GM21381 (cell line): ENCODE measurements at regions not wholly inside any gene's neighbourhood (a gene's known extent, or its start where the extent isn't known, plus 50 kb on each side); places are given as distances from the start of the nearest gene placed in this dataset.
"Not testable (repeated sequence)": the region's sequence is repeated elsewhere in the genome, so short reads cannot be mapped to it uniquely, and the experiment has no call there.

Experiments used
- ATAC-seq: cut with Tn5 transposase; IDR thresholded peaks from one replicate; pipeline ENCODE4 v1.9.1; 2021; ENCODE audit warnings: mild to moderate bottlenecking, moderate library complexity; ENCODE audit not compliant: unreplicated experiment

GRCh38 chr13:71382285-71382684 lies 484.7 kb downstream of the DACH1 start:
- ATAC-seq, result no peak

- no peak for ATAC-seq
Measured at GRCh38 chr13:71380191-71380590, 486.8 kb downstream of the DACH1 start.

- no peak for ATAC-seq
Measured at GRCh38 chr13:71378961-71379905, 487.8 kb downstream of the DACH1 start.

DNA sequence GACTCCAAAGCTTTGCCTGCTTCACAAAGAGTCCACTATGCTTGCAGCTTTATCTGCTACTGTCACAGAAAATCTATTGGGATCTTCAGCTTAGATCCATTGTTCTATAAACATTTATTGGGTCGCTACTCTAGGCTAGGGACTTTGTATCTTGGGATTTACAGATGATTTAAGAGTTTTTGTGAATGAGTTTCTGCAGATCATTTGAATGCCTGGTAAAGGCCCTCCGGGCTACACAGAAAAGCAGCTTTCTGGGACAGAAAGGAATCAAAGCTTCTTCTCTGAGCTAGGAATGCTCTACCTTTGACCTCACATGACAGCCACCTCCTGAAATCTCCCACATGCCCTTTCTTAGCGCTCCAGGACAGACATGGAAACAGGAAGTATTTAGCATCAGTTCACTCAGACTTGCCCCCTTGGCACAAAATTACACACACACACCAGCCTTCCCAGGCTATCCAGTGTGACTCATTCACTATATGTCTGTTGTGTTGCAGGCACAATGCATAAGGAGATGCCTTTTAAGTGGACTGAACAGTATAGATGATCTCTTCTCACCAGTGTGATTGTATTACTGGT lies 492.4 kb downstream of the DACH1 start:
- no peak for ATAC-seq

GRCh38 chr13:71368336-71368735 lies 498.7 kb downstream of the DACH1 start:
- ATAC-seq, result no peak

DNA sequence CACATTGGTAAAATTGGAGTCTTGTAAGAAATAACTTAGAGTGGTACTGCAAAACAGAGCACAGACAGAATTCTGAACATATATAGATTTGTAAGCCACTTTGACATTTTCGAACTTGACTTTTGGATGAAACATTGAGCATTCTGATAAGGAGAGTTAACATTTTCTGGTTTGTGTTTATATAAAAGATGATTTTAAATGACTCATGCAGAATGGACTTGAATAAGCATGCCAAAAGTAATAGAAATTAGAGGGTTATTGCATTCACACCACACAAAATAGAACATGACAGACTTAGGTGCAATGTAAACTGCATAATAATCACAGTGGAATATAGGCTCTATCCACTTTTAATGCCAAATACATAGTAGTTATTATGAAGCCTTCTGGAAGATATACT lies 507.0 kb downstream of the DACH1 start:
- no peak for ATAC-seq

GRCh38 chr13:71359641-71360040 lies 507.4 kb downstream of the DACH1 start:
- no peak for ATAC-seq

GRCh38 chr13:71358218-71358617 lies 508.8 kb downstream of the DACH1 start:
- ATAC-seq, result no peak

DNA sequence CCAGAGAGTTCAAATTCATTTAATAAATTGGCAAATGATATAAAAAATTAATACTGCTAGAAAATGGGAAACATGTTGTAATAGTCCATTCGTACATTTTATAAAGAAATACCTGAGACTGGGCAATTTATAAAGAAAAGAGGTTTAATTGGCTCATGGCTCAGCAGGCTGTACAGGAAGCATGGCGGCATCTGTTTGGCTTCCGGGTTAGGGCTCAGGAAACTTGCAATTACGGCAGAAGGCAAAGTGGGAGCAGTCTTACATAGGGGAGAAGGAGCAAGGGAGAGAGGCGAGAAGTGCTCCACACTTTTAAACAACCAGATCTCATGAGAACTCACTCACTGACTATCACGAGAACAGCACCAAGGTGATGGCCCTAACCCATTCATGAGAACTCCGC lies 512.0 kb downstream of the DACH1 start:
- ATAC-seq, result no peak

GRCh38 chr13:71350886-71351285 lies 516.1 kb downstream of the DACH1 start:
- ATAC-seq, result no peak

- not testable (repeated sequence) for ATAC-seq
Measured at GRCh38 chr13:71345856-71346255, 521.1 kb downstream of the DACH1 start.

DNA sequence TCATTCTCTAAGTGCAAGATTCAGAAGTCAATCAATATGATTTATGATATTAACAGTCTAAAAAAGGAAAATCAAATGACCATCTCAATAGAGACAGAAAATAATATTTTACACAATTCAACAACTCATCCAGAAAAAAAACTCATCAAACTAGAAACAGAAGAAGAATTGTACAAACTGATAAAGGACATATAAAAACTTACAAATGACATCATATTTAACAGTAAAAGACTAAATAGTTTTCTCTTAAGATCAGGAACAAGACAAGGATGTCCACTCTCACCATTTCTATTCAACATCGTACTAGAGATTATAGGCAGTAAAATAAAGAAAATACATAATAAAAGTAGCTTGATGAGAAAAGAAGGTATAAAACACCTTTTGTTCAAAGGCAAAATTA lies 527.3 kb downstream of the DACH1 start:
- no peak for ATAC-seq

- no peak for ATAC-seq
Measured at GRCh38 chr13:71339005-71339404, 528.0 kb downstream of the DACH1 start.

GRCh38 chr13:71338070-71338469 lies 528.9 kb downstream of the DACH1 start:
- ATAC-seq, result no peak

GRCh38 chr13:71327266-71327665 lies 539.7 kb downstream of the DACH1 start:
- no peak for ATAC-seq

DNA sequence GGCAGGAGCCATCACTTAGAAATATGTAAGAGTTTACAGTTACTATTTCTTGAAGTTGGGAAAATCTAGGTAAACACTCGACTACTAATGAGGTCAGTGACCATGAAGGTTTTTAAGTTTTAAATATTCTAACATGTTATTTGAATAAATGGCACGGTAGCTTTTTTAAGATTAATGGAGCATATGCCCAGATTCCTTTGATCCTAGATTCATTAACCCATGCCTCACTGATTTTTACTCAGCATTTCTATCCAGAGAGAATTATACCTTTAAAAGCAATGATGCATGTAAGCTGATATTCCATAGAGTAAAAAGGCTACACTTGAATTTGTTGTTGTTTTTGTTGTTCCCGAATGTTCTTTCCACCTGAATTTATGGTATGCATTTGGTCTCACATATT lies 541.4 kb downstream of the DACH1 start:
- no peak for ATAC-seq

GRCh38 chr13:71323266-71323665 lies 543.7 kb downstream of the DACH1 start:
- no peak for ATAC-seq

- ATAC-seq, result no peak
Measured at GRCh38 chr13:71320452-71320851, 546.6 kb downstream of the DACH1 start.

DNA sequence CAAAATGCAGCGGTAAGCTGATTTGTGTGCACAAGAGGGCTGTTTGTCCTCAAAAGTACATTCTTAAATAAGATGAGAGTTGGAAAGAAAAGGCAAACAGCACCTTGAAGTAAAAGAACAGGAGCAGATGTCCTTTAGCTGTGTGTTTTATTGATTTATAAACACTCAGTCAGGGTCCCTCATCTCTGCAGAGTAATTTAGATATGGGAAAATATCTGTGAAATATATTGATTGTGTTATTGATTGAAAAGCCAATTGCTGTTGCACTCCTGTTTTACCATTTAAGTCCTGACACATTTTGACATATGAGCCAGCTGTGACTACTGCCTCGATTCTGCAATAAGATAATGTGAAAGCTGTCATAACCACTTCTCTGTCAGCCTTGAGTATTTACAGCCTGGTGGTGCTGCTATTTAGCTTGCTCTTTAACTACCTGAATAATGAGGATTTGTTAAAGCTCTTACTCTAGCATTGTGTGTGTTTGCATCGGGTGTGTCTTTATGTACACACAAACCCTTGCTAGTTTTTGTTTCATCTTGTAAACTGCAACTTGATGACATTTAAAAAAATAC lies 550.1 kb downstream of the DACH1 start:
- no peak for ATAC-seq

DNA sequence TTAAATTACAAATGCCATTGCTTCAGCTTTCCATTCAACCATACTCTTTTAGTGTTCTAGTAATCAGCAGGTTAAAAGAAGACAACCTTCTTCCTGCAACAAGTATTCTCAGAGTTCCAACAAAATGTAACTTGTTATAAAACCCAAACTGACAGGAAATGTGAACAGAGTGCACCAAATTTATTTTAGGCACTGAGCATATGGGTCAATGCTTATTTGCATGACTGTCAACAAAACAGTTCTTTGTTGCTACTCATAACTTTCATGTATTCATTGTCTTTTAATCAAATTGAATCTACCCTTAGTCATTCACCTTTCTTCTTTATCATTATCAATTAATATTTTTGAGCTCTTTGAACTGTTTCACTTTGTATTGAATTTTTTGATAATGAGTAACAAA lies 554.1 kb downstream of the DACH1 start:
- ATAC-seq, result no peak

GRCh38 chr13:71309905-71310304 lies 557.1 kb downstream of the DACH1 start:
- ATAC-seq, result no peak

DNA sequence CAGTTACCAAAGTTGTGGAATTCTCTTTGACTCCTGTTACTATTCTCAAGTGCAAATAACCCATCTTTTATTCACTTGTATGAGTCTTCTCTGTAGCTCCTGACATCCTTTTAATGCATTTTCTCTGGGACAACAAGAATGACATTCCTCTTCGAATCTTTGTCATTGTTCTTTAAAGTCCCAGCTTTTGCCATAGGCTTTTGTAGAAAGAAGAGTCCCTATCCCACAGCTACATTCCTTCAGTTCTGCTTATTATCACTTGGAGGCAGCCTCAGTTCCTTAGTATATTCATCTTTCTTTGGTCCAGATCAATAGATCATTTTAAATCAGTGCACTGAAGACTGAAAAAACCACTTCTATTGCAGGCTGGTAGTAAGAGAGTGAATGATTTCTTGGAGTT lies 560.2 kb downstream of the DACH1 start:
- ATAC-seq, result no peak
